ENCODE measurements at regions not wholly inside any gene's neighbourhood (a gene's known extent, or its start where the extent isn't known, plus 50 kb on each side); places are given as distances from the start of the nearest gene placed in this dataset.

DNA sequence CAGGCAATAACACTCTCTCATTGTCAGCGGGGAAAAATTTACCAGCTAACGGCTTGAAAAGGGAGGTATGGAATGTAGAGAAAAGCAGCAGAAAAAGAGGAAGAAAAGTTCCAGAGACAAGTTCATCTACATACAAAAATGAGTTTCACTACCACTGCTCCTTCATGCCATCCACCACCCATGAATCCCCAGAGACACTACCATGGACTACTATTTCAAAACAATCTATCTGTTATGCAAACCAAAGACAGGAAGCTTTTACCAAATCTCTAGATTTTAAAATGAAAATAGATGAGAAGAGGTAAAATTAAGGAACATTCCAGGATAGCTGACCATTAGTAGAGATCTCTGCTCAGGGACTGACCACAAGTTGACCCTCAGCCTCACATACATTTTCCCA lies 189.0 kb upstream of the GRM3 start:
- TF ChIP-seq, protein P1, sequence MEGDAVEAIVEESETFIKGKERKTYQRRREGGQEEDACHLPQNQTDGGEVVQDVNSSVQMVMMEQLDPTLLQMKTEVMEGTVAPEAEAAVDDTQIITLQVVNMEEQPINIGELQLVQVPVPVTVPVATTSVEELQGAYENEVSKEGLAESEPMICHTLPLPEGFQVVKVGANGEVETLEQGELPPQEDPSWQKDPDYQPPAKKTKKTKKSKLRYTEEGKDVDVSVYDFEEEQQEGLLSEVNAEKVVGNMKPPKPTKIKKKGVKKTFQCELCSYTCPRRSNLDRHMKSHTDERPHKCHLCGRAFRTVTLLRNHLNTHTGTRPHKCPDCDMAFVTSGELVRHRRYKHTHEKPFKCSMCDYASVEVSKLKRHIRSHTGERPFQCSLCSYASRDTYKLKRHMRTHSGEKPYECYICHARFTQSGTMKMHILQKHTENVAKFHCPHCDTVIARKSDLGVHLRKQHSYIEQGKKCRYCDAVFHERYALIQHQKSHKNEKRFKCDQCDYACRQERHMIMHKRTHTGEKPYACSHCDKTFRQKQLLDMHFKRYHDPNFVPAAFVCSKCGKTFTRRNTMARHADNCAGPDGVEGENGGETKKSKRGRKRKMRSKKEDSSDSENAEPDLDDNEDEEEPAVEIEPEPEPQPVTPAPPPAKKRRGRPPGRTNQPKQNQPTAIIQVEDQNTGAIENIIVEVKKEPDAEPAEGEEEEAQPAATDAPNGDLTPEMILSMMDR (IDR thresholded peaks at IDR 0.05): no peak
- TF ChIP-seq POLR2A (IDR thresholded peaks at IDR 0.05): no peak
- TF ChIP-seq POLR2AphosphoS5 (IDR thresholded peaks at IDR 0.05): no peak
